GM10248 (cell line): ENCODE measurements at regions not wholly inside any gene's neighbourhood (a gene's known extent, or its start where the extent isn't known, plus 50 kb on each side); places are given as distances from the start of the nearest gene placed in this dataset.

Source experiments
- CTCF ChIA-PET: fragments of 300-600 bp; sonication (Branson Sonifier 250); formaldehyde crosslinking; extraction: SDS; loops from one replicate; lab custom pipeline; 2021; ENCODE audit warnings: antibody characterized with exemption; lab: Yijun Ruan, JAX
- POLR2A ChIA-PET: fragments of 350-650 bp; sonication (Branson Sonifier 250); formaldehyde crosslinking; extraction: SDS; loops from one replicate; lab custom pipeline; 2020; ENCODE audit warnings: antibody characterized with exemption; lab: Yijun Ruan, JAX
- DNase-seq: peaks from one replicate; pipeline ENCODE4 v3.0.0; 2012; ENCODE audit errors: extremely low spot score
- CTCF ChIP-seq: IDR thresholded peaks from 2 replicates; pipeline ENCODE4 v1.5.1; 2012; ENCODE audit warnings: mild to moderate bottlenecking, low read depth; ENCODE audit errors: extremely low read depth, missing control alignments, control extremely low read depth

- POLR2A ChIA-PET: no interaction called here
- no peak for TF ChIP-seq CTCF
- CTCF ChIA-PET: interaction anchor here (1.3 to 1.5 kb wide), 2 partner anchors 11 to 20 kb away, joined by 3 to 4 read pairs; no protein-coding TSS in a partner anchor
- no peak for DNase-seq
Observed at GRCh38 chr15:58247855-58248842, 110.0 kb downstream of the AQP9 start.

GRCh38 chr15:58249646-58250312, 111.6 kb downstream of the AQP9 start:
- ChIA-PET POLR2A (no interaction called here), CTCF (no interaction called here)
- DNase-seq: no peak
- TF ChIP-seq CTCF: no peak

GRCh38 chr15:58252586-58253323, 114.6 kb downstream of the AQP9 start:
- ChIA-PET POLR2A (no interaction called here), CTCF (interaction anchor here (0.8 to 2.1 kb wide), 6 partner anchors 13 to 518 kb away, joined by 3 to 10 read pairs (median 4); no protein-coding TSS in a partner anchor)
- no peak for TF ChIP-seq CTCF

GRCh38 chr15:58257776-58258325, 119.7 kb downstream of the AQP9 start:
- no peak for DNase-seq
- TF ChIP-seq CTCF: no peak
- ChIA-PET CTCF (interaction anchor here (0.6 to 1.5 kb wide), 3 partner anchors 11 to 52 kb away, joined by 3 read pairs; no protein-coding TSS in a partner anchor), POLR2A (no interaction called here)

More at GRCh38 chr15:58252586-58253323, 114.6 kb downstream of the AQP9 start:
- DNase-seq: no peak

- TF ChIP-seq CTCF: no peak
- POLR2A ChIA-PET: no interaction called here
- CTCF ChIA-PET: no interaction called here
Observed at GRCh38 chr15:58258501-58259292, 120.5 kb downstream of the AQP9 start.

More at GRCh38 chr15:58258501-58259292, 120.5 kb downstream of the AQP9 start:
- no peak for DNase-seq
